ENCODE measurements at regions not wholly inside any gene's neighbourhood (a gene's known extent, or its start where the extent isn't known, plus 50 kb on each side); places are given as distances from the start of the nearest gene placed in this dataset.

DNA sequence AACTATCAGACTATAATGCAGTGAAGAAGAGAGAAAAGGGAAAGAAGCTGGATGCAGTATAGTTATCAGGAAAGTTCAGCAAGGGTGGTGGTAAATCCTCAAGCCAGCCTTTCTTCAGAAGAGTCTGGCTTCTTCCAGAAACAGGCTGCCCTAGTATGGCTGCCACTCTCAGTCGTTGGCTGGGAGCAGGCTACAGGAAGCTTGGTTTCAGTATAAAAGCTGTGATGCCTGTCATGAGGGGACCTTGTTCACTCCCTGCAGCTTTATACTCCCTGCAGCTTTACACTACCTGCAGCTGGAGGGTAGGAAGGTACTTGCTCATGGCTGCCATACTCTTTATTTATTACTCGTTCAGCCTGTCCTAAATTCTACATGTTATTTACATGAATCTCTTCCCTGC lies 63.3 kb upstream of the ARHGAP18 start:
- TF ChIP-seq, protein P1, sequence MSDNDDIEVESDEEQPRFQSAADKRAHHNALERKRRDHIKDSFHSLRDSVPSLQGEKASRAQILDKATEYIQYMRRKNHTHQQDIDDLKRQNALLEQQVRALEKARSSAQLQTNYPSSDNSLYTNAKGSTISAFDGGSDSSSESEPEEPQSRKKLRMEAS (IDR thresholded peaks at IDR 0.05), result no peak
- TF ChIP-seq ZBTB7A (IDR thresholded peaks at IDR 0.05; ENCODE audit: low read depth), result no peak
- no peak for TF ChIP-seq CEBPB (IDR thresholded peaks at IDR 0.05)
- TF ChIP-seq, protein P2, sequence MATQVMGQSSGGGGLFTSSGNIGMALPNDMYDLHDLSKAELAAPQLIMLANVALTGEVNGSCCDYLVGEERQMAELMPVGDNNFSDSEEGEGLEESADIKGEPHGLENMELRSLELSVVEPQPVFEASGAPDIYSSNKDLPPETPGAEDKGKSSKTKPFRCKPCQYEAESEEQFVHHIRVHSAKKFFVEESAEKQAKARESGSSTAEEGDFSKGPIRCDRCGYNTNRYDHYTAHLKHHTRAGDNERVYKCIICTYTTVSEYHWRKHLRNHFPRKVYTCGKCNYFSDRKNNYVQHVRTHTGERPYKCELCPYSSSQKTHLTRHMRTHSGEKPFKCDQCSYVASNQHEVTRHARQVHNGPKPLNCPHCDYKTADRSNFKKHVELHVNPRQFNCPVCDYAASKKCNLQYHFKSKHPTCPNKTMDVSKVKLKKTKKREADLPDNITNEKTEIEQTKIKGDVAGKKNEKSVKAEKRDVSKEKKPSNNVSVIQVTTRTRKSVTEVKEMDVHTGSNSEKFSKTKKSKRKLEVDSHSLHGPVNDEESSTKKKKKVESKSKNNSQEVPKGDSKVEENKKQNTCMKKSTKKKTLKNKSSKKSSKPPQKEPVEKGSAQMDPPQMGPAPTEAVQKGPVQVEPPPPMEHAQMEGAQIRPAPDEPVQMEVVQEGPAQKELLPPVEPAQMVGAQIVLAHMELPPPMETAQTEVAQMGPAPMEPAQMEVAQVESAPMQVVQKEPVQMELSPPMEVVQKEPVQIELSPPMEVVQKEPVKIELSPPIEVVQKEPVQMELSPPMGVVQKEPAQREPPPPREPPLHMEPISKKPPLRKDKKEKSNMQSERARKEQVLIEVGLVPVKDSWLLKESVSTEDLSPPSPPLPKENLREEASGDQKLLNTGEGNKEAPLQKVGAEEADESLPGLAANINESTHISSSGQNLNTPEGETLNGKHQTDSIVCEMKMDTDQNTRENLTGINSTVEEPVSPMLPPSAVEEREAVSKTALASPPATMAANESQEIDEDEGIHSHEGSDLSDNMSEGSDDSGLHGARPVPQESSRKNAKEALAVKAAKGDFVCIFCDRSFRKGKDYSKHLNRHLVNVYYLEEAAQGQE (IDR thresholded peaks at IDR 0.05; ENCODE audit: low read depth), result no peak
- TF ChIP-seq EGR1 (IDR thresholded peaks at IDR 0.05), result no peak
- no peak for TF ChIP-seq YY1 (IDR thresholded peaks at IDR 0.05; ENCODE audit: low read depth)
- TF ChIP-seq TAF1 (IDR thresholded peaks at IDR 0.05; ENCODE audit: low read depth), result no peak
- TF ChIP-seq FOXM1 (IDR thresholded peaks at IDR 0.05; ENCODE audit: borderline replicate concordance, low read depth), result no peak
- TF ChIP-seq RAD21 (IDR thresholded peaks at IDR 0.05; ENCODE audit: low read depth), result no peak
